ENCODE measurements at regions not wholly inside any gene's neighbourhood (a gene's known extent, or its start where the extent isn't known, plus 50 kb on each side); places are given as distances from the start of the nearest gene placed in this dataset.
"Not testable (repeated sequence)": the region's sequence is repeated elsewhere in the genome, so short reads cannot be mapped to it uniquely, and the experiment has no call there.

DNA sequence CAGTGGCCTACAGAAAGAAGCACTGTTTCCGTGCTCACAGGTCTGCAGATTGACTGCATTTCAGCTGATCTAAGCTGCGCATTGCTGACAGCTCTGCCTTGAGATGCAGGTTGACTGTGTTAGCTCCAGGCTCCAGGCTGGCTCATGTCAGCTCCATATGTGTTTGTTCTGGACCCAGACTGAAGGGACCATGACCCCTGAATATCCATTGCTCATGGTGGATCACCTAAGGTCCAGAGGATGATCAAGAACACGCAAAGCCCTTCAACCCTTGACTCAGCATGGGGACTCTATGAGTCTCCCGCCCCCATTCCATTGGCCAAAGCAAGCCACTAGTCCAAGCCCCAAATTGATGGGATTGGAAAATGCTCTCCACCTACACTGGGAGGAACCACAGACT lies 239.3 kb upstream of the C16orf82 start:
- TF ChIP-seq, protein P1, sequence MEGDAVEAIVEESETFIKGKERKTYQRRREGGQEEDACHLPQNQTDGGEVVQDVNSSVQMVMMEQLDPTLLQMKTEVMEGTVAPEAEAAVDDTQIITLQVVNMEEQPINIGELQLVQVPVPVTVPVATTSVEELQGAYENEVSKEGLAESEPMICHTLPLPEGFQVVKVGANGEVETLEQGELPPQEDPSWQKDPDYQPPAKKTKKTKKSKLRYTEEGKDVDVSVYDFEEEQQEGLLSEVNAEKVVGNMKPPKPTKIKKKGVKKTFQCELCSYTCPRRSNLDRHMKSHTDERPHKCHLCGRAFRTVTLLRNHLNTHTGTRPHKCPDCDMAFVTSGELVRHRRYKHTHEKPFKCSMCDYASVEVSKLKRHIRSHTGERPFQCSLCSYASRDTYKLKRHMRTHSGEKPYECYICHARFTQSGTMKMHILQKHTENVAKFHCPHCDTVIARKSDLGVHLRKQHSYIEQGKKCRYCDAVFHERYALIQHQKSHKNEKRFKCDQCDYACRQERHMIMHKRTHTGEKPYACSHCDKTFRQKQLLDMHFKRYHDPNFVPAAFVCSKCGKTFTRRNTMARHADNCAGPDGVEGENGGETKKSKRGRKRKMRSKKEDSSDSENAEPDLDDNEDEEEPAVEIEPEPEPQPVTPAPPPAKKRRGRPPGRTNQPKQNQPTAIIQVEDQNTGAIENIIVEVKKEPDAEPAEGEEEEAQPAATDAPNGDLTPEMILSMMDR (IDR thresholded peaks at IDR 0.05; ENCODE audit: insufficient read depth in 1 of 2, low read depth in 1 of 2, low read length in 1 of 2, severe bottlenecking in 1 of 2, unreplicated experiment in 1 of 2): no peak
- CTCF ChIA-PET: no interaction called here
- intact Hi-C loops (cut with micrococcal nuclease; ENCODE audit: unreplicated experiment): no loop called here

DNA sequence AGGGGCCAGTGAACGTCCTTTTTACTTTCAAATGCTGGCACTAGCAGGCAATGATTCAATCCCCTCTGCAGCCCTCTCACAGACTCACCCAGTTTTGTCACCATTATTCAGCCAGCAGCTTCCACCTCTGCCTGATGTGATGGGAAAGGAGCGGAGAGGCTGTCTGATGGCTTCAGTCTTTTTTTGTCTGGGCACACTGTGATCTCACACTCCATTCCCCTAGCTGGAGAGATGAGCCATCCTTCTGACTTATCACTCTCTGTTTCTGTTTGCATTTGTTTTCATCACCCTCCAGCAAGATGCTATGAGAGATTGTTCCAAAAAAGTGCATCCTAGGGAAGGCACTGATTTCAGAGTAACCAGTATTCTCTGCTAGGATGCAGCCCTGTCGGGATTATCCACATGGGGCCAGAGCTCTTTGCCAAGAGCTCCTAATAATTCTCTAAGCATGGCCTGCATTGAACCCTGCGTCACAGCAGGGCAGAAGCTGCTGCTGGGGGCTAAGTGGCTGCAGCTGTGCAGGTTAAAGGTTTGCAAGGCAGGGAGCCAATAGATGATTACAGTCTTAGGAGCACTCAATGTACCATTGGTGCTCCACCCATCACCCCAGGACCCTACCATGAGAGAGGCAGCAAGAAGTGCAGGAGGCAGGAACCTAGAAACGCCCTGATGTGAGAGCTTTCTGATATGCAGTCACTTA lies 236.1 kb upstream of the C16orf82 start:
- no peak overlapping the region for H3K4me3 ChIP-seq (ENCODE audit: low read depth, low read length)
- Mint-ChIP-seq H3K4me1 (ENCODE audit: low read depth, unreplicated experiment) (peaks cover 8% of the 10 kb centered on the region), H3K4me3 (ENCODE audit: unreplicated experiment) (no peak overlapping the region), H3K9me3 (ENCODE audit: unreplicated experiment) (peaks cover 25% of the 10 kb centered on the region), H3K36me3 (ENCODE audit: insufficient read depth, unreplicated experiment) (no peaks in the 10 kb centered on the region), H3K27ac (ENCODE audit: unreplicated experiment) (no peak overlapping the region), H3K27me3 (ENCODE audit: insufficient read depth, unreplicated experiment) (peaks cover 14% of the 10 kb centered on the region)
- H3K4me1 ChIP-seq: no peaks in the 10 kb centered on the region
- peaks cover 11% of the 10 kb centered on the region; the same call in 1 of the 2 replicates for H3K9me3 ChIP-seq
- ChIA-PET POLR2A (no interaction called here), CTCF (no interaction called here)
- no peaks in the 10 kb centered on the region for H3K27me3 ChIP-seq (replicated peaks; ENCODE audit: control insufficient read depth, insufficient read depth, low read length)
- no peak for DNase-seq
- TF ChIP-seq, protein P1 (IDR thresholded peaks at IDR 0.05; ENCODE audit: insufficient read depth in 1 of 2, low read depth in 1 of 2, low read length in 1 of 2, severe bottlenecking in 1 of 2, unreplicated experiment in 1 of 2): no peak
- intact Hi-C loops (cut with micrococcal nuclease; ENCODE audit: unreplicated experiment): no loop called here
- BruUV-seq (replicated peaks): no TSS peak
- no peaks in the 10 kb centered on the region for H3K36me3 ChIP-seq (ENCODE audit: control insufficient read depth, insufficient read depth, low read length)

More for the DNA sequence above, 239.3 kb upstream of the C16orf82 start:
- DNase-seq: no peak
- Mint-ChIP-seq H3K9me3 (ENCODE audit: unreplicated experiment) (peaks cover 2% of the 10 kb centered on the region), H3K27me3 (ENCODE audit: insufficient read depth, unreplicated experiment) (peaks cover 21% of the 10 kb centered on the region), H3K4me1 (ENCODE audit: low read depth, unreplicated experiment) (peaks cover 2% of the 10 kb centered on the region), H3K27ac (ENCODE audit: unreplicated experiment) (no peak overlapping the region), H3K4me3 (ENCODE audit: unreplicated experiment) (no peak overlapping the region), H3K36me3 (ENCODE audit: insufficient read depth, unreplicated experiment) (no peaks in the 10 kb centered on the region)
- H3K36me3 ChIP-seq (ENCODE audit: control insufficient read depth, insufficient read depth, low read length): no peaks in the 10 kb centered on the region
- peaks cover 3% of the 10 kb centered on the region; the same call in 1 of the 2 replicates for H3K9me3 ChIP-seq
- no TSS peak for BruUV-seq (replicated peaks)
- H3K4me1 ChIP-seq: no peaks in the 10 kb centered on the region
- POLR2A ChIA-PET: no interaction called here
- no peaks in the 10 kb centered on the region for H3K27me3 ChIP-seq (replicated peaks; ENCODE audit: control insufficient read depth, insufficient read depth, low read length)
- H3K4me3 ChIP-seq (ENCODE audit: low read depth, low read length): no peak overlapping the region

DNA sequence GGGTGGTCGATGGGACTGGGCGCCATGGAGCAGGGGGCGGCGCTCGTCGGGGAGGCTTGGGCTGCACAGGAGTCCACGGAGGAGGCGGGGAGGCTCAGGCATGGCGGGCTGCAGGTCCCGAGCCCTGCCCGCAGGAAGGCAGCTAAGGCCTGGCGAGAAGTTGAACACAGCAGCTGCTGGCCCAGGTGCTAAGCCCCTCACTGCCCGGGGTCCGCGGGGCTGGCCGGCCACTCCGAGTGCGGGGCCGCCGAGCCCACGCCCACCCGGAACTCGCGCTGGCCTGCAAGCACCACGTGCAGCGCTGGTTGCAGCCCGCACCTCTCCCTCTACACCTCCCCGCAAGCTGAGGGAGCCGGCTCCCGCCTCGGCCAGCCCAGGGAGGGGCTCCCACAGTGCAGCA lies 230.6 kb upstream of the C16orf82 start:
- H3K27ac Mint-ChIP-seq (ENCODE audit: unreplicated experiment); H3K36me3 ChIP-seq (ENCODE audit: control insufficient read depth, insufficient read depth, low read length); H3K4me3 ChIP-seq (ENCODE audit: low read depth, low read length); H3K27me3 ChIP-seq (replicated peaks; ENCODE audit: control insufficient read depth, insufficient read depth, low read length); H3K27me3 Mint-ChIP-seq (ENCODE audit: insufficient read depth, unreplicated experiment); H3K4me3 Mint-ChIP-seq (ENCODE audit: unreplicated experiment); intact Hi-C loops (cut with micrococcal nuclease; ENCODE audit: unreplicated experiment); BruUV-seq (replicated peaks); CTCF ChIA-PET; POLR2A ChIA-PET; DNase-seq; H3K4me1 Mint-ChIP-seq (ENCODE audit: low read depth, unreplicated experiment); H3K36me3 Mint-ChIP-seq (ENCODE audit: insufficient read depth, unreplicated experiment); H3K4me1 ChIP-seq: not testable (repeated sequence)
- peaks cover 25% of the 10 kb centered on the region for H3K9me3 Mint-ChIP-seq (ENCODE audit: unreplicated experiment)
- peaks cover 11% of the 10 kb centered on the region; the same call in 1 of the 2 replicates for H3K9me3 ChIP-seq
